GM04504 (cell line): ENCODE measurements at regions not wholly inside any gene's neighbourhood (a gene's known extent, or its start where the extent isn't known, plus 50 kb on each side); places are given as distances from the start of the nearest gene placed in this dataset.
A peak's percentile ranks its signal among the peaks of the same experiment; 100 is the strongest.
"Not testable (repeated sequence)": the region's sequence is repeated elsewhere in the genome, so short reads cannot be mapped to it uniquely, and the experiment has no call there.

Experiments
- DNase-seq: peaks from one replicate; pipeline ENCODE4 v3.0.0-alpha.2; 2012; ENCODE audit warnings: low read depth

GRCh38 chr3:18124501-18124900, 300.6 kb downstream of the SATB1 start:
- DNase-seq, result peak; percentile 52

DNA sequence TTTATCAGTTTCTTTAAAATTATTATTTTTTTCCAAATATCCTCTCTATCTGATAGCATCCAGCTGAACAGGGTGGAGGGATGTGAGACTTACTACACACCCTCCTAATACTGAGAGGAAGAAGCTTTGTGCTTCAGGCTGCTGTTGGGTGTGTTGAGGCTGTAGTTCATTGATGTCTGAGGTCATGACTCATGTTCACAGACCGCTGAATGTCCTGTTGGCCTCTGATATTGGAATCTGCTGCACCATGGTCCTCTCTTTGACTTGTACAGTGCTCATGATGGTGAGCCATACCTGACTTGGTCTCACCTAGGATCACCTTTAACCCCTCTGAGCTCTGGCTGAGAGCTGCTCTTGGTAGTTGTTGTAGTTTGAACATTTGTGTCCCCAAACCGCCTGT, 302.9 kb downstream of the SATB1 start:
- DNase-seq, result no peak

DNA sequence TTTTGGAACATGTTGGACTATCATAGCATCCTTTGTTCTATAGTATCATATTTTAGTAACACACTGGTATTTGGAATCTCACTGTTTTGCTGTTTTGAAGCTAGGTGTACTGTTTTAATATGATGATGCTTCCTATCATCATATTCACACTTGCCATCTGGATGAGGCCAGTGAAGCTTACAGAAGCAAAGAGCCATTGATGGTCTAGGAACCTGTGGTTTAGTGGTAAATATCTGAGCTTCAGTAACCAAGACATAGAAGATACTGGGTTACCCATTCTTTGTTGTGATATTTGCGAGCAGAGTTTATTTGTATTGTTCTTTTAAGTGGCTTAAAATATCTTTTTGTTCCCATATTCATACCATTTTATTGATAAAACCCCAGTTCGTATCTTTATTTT, 304.1 kb downstream of the SATB1 start:
- no peak for DNase-seq

- DNase-seq, result no peak
Observed at GRCh38 chr3:18119866-18120265, 305.3 kb downstream of the SATB1 start.

DNA sequence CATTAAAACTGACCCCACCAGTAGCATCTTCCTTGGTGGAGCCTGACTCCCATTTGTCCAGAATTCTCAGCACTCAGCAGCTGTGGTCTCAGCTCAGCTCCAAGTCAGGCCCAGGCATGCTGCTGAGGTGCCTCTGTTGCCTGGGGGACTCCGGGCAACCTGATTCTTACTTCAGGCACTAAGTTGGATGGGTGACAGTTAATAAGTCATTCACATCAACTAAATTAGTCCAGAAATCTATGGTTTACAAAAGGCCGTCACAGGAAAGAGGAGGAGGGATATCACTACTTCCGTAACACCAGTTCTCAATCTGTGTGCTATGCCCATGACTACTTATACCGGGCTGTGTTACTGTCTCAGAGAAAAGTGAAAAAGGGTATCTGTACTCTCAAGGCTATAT, 310.2 kb downstream of the SATB1 start:
- DNase-seq, result no peak

DNA sequence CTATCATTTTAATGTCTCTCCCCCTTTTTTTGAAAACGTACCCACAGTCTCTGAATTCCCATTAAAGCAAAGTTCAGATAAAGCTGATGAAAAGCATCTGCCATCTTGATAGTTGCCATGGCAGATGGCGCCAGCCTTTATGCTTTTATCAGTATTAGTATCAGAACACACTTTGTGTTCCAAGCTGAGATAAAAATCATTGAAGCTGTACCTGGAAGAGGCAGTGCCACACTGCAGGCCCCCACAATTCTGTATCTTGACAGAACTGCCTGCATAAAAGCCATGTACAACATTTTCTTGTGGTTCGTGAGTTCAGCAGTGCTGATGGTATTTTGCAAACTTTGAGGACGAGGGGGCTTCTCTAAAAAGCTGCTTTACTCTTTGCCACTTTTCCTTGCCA, 311.7 kb downstream of the SATB1 start:
- no peak for DNase-seq

GRCh38 chr3:18112674-18113375, 312.3 kb downstream of the SATB1 start:
- DNase-seq, result no peak

DNA sequence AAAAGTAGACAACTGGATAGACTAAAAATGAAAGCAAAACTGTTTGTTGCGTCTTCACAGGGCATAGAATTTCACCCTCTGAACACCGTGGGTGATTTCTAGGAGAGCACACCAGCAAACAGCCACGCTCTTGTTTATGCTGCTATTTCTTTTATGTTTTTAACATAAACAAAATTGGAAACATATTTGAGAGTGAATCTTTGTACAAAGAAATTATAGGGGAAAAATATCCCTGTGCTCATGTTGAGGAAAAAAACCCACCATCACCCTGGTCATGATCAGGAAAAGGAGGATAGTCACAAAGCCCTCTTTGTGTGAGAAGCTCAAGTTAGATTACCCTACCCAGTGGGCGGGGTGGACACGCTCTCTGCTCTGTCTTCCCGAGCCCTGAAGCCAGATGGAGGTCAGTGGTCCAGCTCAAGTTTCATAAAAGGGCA, 313.3 kb downstream of the SATB1 start:
- DNase-seq, result no peak

DNA sequence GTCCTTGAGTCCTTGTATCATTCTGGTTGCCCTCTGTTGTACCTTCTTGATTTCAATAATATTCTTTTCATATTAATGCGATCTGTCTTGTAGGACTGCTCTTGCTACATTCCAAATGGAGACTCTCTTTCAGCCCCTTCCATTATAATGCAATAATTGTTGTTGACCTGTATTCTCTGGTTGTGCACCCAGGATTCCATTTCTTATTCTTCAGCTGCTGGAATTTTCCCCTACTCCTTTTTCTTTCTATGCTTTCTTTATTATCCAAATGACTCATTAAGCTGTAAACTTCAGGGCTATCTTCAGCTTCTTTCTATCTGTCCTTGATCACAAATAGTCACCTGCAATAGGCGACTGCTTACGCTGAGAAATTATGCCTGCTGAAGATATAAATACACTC, 321.5 kb downstream of the SATB1 start:
- no peak for DNase-seq

GRCh38 chr3:18100121-18100520, 325.0 kb downstream of the SATB1 start:
- DNase-seq, result no peak

DNA sequence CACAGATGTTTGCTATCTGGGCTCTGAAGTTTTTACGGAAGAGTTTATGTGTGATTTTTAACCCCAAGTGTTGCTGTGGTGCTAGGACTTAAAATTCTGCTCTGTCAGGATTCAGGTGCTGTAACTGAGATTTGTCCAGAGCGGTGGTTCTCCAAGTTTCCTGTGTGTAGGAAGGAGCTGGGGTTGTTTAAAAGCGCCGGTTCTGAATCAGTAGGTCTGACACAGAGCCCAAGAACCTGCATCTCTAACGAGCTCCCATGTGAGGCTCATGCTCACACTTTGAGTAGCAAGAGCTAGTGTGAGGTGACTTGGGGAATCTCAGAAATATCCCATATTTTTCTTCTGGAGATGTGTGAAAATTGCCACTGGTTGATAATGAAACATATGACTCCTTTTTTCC, 325.5 kb downstream of the SATB1 start:
- no peak for DNase-seq

DNA sequence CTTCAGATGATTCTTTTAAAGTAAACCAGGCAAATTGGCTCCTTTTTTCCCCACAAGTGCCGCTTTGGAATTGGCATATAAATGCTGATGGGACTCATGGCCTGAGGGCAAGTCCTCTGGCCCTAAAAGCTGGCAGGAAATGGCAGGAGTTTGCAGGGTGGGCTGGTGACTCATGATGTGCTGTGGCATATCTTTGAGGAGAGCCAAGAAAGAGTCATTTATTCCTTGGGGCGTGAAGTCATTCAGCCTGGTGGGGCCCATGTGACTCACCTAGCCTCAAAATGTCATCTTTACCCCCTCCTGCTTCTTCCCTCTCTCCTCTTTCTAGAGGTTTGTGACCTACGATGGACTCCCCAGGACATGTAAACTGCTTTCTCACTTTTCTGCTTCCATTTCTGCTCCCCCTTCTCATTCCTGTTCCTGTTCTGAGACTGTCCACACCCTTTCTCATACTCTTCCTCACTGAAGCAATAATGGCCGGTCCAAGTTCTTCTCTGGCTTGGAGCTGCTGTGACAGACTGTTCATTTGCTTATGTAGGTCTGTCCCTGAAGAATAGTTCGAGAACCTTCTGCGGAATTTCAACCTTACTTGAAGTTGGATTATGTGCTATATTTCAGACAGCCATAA, 326.1 kb downstream of the SATB1 start:
- DNase-seq, result peak; percentile 79

GRCh38 chr3:18097989-18098388, 327.1 kb downstream of the SATB1 start:
- DNase-seq, result no peak

DNA sequence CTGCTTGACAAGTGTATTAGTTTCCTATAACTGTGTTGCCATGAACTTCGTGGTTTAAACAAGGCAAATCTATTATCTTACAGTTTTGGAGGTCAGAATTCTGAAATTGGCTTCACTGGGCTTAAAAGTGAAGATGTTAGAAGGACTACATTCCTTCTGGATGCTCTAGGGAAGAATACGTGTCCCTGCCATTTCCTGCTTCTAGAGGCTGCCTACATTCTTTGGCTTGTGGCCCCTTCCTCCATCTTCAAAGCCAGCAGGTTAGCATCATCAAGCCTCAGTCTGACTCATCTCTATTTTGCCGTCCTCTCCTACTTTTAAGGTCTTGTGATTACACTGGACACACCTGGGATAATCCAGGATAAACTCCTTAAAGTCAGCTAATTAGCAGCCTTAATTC, 327.7 kb downstream of the SATB1 start:
- no peak for DNase-seq

GRCh38 chr3:18092726-18093125, 332.4 kb downstream of the SATB1 start:
- no peak for DNase-seq

DNA sequence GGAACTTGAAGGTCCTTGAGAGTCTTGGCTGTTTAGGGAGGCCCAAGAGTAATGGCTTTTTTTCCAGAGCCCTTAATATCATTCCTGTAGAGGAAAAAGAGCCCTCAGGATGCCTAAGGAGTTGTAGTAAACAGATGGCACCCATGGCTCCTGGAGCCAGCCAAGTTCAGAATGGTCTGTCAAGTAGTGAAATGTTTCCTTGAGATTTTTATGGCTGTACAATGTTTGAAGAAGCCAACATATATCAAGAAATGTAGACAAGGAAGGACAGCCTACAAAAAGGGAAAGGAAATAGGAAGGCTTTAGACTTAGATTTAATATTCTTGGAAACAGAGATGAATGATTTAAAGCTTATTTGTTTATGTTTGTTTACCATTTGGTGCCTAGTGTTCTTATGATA, 334.8 kb downstream of the SATB1 start:
- DNase-seq, result no peak

DNA sequence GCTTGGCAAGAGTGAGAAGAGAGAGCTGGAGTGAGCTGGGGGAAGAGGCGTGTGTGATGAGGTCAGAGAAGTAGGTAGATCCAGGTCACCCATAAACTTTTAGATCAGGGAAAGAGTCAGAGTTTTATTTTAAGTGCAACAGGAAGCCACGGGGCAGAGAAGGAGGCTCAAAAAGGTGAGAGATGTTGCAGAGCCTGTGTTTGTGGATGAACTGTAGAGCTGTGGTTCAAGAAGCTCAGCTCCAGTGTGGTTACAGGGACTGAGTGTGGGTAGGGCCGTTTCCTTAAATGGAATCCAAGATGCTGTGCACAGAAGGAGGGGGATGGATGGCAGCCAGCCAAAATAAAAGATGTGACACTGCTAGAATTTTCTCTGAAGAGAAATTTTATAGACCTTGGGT, 337.2 kb downstream of the SATB1 start:
- no peak for DNase-seq

GRCh38 chr3:18086760-18087159, 338.4 kb downstream of the SATB1 start:
- no peak for DNase-seq

DNA sequence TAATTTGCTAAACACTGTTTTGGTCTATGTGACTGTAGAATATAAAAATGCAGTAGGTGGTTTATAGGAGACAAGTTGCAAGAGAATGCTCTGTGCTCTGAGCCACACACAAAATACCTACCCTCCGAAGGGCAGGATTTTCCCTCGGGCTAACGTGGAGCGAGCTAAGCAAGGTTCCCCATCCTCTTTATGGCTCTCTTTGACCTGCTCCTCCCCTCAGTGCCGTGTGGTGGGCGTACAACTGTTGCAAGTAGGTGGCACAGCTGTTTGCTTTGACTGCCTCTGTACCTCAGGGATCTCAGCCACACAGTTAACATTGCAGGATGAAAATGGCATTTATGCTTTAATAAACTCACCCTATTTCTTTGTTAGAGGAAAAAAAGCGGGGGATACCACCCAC, 339.1 kb downstream of the SATB1 start:
- no peak for DNase-seq

- DNase-seq, result no peak
Observed at GRCh38 chr3:18085429-18085828, 339.7 kb downstream of the SATB1 start.

- DNase-seq, result not testable (repeated sequence)
Observed at GRCh38 chr3:18083273-18083590, 340.8 kb upstream of the TBC1D5 start.

GRCh38 chr3:18082551-18083272, 340.3 kb upstream of the TBC1D5 start:
- no peak for DNase-seq

DNA sequence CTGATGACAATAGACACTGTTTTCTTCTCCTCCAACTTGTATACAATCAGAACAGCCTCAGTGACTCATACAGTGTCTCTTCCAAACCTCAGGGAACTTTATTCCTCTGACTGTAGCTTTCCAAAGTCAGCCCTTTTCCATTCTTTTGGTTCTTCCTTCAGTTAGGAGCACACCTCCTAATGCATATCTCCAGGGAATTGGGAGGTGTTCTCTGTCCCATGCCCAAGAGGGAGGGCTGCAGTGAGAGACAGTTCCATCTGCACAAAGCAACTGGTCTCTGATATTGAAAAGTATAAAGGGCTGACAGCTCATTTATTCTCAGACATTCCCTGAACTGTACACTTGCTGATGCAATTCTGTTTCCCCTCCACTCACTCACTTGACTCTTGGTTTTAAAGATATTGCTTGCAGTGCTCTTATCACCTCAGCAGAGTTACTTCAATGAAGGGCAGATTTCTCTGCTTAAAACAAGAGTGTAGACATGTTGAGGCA, 337.8 kb upstream of the TBC1D5 start:
- no peak for DNase-seq
